GM20431 (cell line): ENCODE measurements at regions not wholly inside any gene's neighbourhood (a gene's known extent, or its start where the extent isn't known, plus 50 kb on each side); places are given as distances from the start of the nearest gene placed in this dataset.
"Not testable (repeated sequence)": the region's sequence is repeated elsewhere in the genome, so short reads cannot be mapped to it uniquely, and the experiment has no call there.

ENCODE experiments used
- in situ Hi-C: fragments of 300-500 bp; cut with MseI, MboI; formaldehyde crosslinking; loops from one replicate; pipeline ENCODE4 v1.15.0; 2020; ENCODE audit warnings: low sequenced_read_pairs; ENCODE audit not compliant: unreplicated experiment

GRCh38 chr20:48451401-48451800 is 376.4 kb downstream of the PREX1 start:
- in situ Hi-C loops = no loop called here

- in situ Hi-C loops = no loop called here
These were observed 378.9 kb downstream of the PREX1 start for GRCh38 chr20:48448666-48449600.

- in situ Hi-C loops = no loop called here
These were observed 380.3 kb downstream of the PREX1 start for GRCh38 chr20:48447456-48447855.

GRCh38 chr20:48445827-48446226 is 382.0 kb downstream of the PREX1 start:
- in situ Hi-C loops = no loop called here

GRCh38 chr20:48444249-48444648 is 383.6 kb downstream of the PREX1 start:
- in situ Hi-C loops = no loop called here

GRCh38 chr20:48440916-48441315 is 386.9 kb downstream of the PREX1 start:
- in situ Hi-C loops = no loop called here

- in situ Hi-C loops = not testable (repeated sequence)
These were observed 387.5 kb downstream of the PREX1 start for GRCh38 chr20:48440261-48440660.

- in situ Hi-C loops = no loop called here
These were observed 390.7 kb downstream of the PREX1 start for GRCh38 chr20:48437146-48437545.

GRCh38 chr20:48436609-48437008 is 391.2 kb downstream of the PREX1 start:
- in situ Hi-C loops = not testable (repeated sequence)

GRCh38 chr20:48433178-48433577 is 394.6 kb downstream of the PREX1 start:
- in situ Hi-C loops = no loop called here

- in situ Hi-C loops = no loop called here
These were observed 395.3 kb downstream of the PREX1 start for GRCh38 chr20:48432494-48432832.

GRCh38 chr20:48431653-48432493 is 395.9 kb downstream of the PREX1 start:
- in situ Hi-C loops = no loop called here

GRCh38 chr20:48426630-48427029 is 401.2 kb downstream of the PREX1 start:
- in situ Hi-C loops = no loop called here

- in situ Hi-C loops = no loop called here
These were observed 401.8 kb downstream of the PREX1 start for GRCh38 chr20:48425817-48426612.

- in situ Hi-C loops = no loop called here
These were observed 402.5 kb downstream of the PREX1 start for GRCh38 chr20:48425321-48425720.

- in situ Hi-C loops = no loop called here
These were observed 405.4 kb downstream of the PREX1 start for GRCh38 chr20:48422242-48422960.

- in situ Hi-C loops = no loop called here
These were observed 406.3 kb downstream of the PREX1 start for GRCh38 chr20:48421547-48421946.

GRCh38 chr20:48420176-48420575 is 407.6 kb downstream of the PREX1 start:
- in situ Hi-C loops = no loop called here

- in situ Hi-C loops = no loop called here
These were observed 408.6 kb downstream of the PREX1 start for GRCh38 chr20:48419173-48419572.

- in situ Hi-C loops = no loop called here
These were observed 411.8 kb downstream of the PREX1 start for GRCh38 chr20:48416002-48416401.
